ENCODE measurements at regions not wholly inside any gene's neighbourhood (a gene's known extent, or its start where the extent isn't known, plus 50 kb on each side); places are given as distances from the start of the nearest gene placed in this dataset.

- no peak for TF ChIP-seq CHD7 (IDR thresholded peaks at IDR 0.05; ENCODE audit: insufficient replicate concordance, low read length)
- TF ChIP-seq SP1 (IDR thresholded peaks at IDR 0.05; ENCODE audit: low read depth, low read length): no peak
- TF ChIP-seq TCF12 (IDR thresholded peaks at IDR 0.05; ENCODE audit: low read depth, low read length): no peak
- TF ChIP-seq, protein P1, sequence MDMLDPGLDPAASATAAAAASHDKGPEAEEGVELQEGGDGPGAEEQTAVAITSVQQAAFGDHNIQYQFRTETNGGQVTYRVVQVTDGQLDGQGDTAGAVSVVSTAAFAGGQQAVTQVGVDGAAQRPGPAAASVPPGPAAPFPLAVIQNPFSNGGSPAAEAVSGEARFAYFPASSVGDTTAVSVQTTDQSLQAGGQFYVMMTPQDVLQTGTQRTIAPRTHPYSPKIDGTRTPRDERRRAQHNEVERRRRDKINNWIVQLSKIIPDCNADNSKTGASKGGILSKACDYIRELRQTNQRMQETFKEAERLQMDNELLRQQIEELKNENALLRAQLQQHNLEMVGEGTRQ (IDR thresholded peaks at IDR 0.05; ENCODE audit: low read length): no peak
- TF ChIP-seq FOSL1 (IDR thresholded peaks at IDR 0.05; ENCODE audit: insufficient read depth, low read depth, low read length): no peak
- no peak for TF ChIP-seq SRF (IDR thresholded peaks at IDR 0.05; ENCODE audit: low read depth, low read length)
- no peak for TF ChIP-seq CHD1 (IDR thresholded peaks at IDR 0.05; ENCODE audit: low read depth, low read length)
- no peak for TF ChIP-seq ZNF274 (IDR thresholded peaks at IDR 0.05; ENCODE audit: borderline replicate concordance, extremely low read depth, low read length)
- TF ChIP-seq EGR1 (IDR thresholded peaks at IDR 0.05; ENCODE audit: borderline replicate concordance, low read depth, low read length): no peak
- TF ChIP-seq NANOG (IDR thresholded peaks at IDR 0.05; ENCODE audit: insufficient read depth, low read depth, low read length, poor library complexity, severe bottlenecking): no peak
Observed at GRCh38 chr9:87433853-87434252, 63.8 kb upstream of the DAPK1 start (continued).
